ENCODE measurements at regions not wholly inside any gene's neighbourhood (a gene's known extent, or its start where the extent isn't known, plus 50 kb on each side); places are given as distances from the start of the nearest gene placed in this dataset.

DNA sequence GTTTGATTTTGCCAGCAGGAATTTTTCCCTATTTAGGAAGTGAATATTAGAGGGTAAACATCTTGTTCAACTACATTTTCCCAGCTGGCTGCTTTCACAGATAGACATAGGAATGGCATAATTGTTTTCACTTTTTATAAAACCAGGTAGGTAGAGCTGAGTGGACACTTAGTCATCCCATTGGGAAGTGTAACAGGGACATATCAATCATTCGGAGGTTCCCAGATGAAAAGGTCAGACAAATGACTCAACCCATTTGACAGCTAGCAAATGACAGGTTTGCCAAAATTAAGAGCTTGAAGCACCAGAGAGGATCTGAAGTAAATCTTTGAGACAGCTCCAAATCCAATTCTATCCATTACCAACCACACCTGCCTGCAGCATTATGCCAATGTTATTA lies 205.3 kb downstream of the SLC39A8 start:
- TF ChIP-seq, protein P1, sequence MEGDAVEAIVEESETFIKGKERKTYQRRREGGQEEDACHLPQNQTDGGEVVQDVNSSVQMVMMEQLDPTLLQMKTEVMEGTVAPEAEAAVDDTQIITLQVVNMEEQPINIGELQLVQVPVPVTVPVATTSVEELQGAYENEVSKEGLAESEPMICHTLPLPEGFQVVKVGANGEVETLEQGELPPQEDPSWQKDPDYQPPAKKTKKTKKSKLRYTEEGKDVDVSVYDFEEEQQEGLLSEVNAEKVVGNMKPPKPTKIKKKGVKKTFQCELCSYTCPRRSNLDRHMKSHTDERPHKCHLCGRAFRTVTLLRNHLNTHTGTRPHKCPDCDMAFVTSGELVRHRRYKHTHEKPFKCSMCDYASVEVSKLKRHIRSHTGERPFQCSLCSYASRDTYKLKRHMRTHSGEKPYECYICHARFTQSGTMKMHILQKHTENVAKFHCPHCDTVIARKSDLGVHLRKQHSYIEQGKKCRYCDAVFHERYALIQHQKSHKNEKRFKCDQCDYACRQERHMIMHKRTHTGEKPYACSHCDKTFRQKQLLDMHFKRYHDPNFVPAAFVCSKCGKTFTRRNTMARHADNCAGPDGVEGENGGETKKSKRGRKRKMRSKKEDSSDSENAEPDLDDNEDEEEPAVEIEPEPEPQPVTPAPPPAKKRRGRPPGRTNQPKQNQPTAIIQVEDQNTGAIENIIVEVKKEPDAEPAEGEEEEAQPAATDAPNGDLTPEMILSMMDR (IDR thresholded peaks at IDR 0.05), result no peak
- TF ChIP-seq POLR2A (IDR thresholded peaks at IDR 0.05), result no peak
- Histone ChIP-seq H3K27ac (no peak overlapping the region), H3K4me1 (replicated peaks in 1 of 2) (peaks cover 0 to 6% of the 10 kb centered on the region in 2 donors), H3K9me3 (replicated peaks in 1 of 3) (no peaks in the 10 kb centered on the region), H3K36me3 (replicated peaks in 1 of 2) (no peaks in the 10 kb centered on the region), H3K4me3 (no peak overlapping the region), H3K27me3 (no peaks in the 10 kb centered on the region)
- 26 to 50% (median 39%) methylated on average over 1 of the region's 1 CpG for WGBS, 4 donors
- DNase-seq, result no peak
- intact Hi-C loops (cut with DNase I), result no loop called here

DNA sequence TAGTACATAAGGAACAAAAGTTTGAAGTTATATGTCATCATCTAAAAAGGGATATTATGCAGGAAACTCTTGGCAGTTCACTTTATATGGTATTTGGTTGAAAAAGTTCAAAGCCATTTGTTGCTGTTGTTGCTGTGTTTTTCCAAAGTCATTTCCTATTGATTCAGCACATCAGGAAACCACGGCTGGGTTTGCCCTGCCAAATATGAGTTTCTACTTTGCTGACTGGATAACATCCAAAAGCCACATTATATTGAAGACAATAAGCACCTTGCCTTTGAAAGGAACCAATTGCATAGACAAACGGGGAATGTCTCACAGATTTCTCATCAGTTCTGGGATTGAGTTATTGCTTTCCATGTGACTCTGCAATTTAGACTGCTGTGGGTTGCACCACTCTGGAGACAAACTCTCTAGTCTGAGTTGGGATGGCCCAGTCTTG lies 206.1 kb downstream of the SLC39A8 start:
- Histone ChIP-seq H3K36me3 (replicated peaks in 1 of 2) (no peaks in the 10 kb centered on the region), H3K9me3 (replicated peaks in 1 of 3) (no peaks in the 10 kb centered on the region), H3K27ac (no peak overlapping the region), H3K27me3 (no peaks in the 10 kb centered on the region), H3K4me1 (replicated peaks in 1 of 2) (peaks cover 0 to 6% of the 10 kb centered on the region in 2 donors), H3K4me3 (no peak overlapping the region)
- intact Hi-C loops (cut with DNase I), result no loop called here
- 31 to 56% (median 39%) methylated on average over 2 of the region's 2 CpGs for WGBS, 4 donors
- peak in 1 of 7 donors; percentile 7 for DNase-seq
- TF ChIP-seq POLR2A (IDR thresholded peaks at IDR 0.05), result no peak
- TF ChIP-seq, protein P1 (IDR thresholded peaks at IDR 0.05), result no peak

DNA sequence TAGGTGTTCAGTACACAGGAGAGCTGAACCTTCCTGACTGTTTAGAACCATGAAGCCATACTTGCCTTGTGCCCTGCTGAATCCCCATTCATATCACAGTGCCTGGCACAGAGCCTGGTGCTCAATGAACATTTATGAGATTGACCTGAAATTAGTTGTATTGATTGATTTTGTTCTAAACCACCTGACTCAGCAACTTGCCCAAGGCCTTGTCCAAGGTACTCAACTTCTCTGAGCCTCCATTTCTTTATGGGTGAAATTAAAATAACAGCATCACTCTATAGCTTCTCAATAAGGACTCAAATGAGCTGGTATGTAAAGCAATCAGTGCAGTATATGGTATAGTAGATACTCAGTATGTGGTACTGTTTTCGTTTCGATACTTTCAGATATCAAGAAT lies 208.1 kb downstream of the SLC39A8 start:
- no peak for DNase-seq
- Histone ChIP-seq H3K27me3 (no peaks in the 10 kb centered on the region), H3K9me3 (replicated peaks in 1 of 3) (no peaks in the 10 kb centered on the region), H3K36me3 (replicated peaks in 1 of 2) (no peaks in the 10 kb centered on the region), H3K27ac (no peak overlapping the region), H3K4me3 (no peak overlapping the region), H3K4me1 (replicated peaks in 1 of 2) (peaks cover 0 to 6% of the 10 kb centered on the region in 2 donors)
- intact Hi-C loops (cut with DNase I), result no loop called here
- WGBS, 4 donors, result 91 to 96% (median 94%) methylated on average over 2 of the region's 2 CpGs
- no peak for TF ChIP-seq POLR2A (IDR thresholded peaks at IDR 0.05)

DNA sequence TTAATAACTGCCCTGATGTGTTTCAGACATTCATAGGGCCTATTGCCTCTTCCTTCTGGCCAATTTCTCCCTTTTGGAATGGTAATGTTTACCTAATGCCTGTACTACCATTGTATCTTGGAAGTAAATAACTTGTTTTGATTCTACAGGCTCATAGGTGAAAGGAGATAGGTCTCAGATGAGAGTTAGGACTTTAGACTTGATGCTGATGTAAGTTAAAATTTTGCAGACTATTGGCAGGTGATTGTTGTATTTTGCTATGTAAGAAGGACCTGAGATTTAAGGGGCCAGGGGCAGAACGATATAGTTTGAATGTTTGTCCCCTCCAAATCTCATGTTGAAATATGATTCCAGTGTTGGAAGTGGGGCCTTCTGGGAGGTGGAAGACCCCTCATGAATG lies 215.5 kb downstream of the SLC39A8 start:
- no peaks in the 10 kb centered on the region for H3K4me1 ChIP-seq (replicated peaks in 1 of 2)
- TF ChIP-seq, protein P1 (IDR thresholded peaks at IDR 0.05), result no peak
- TF ChIP-seq POLR2A (IDR thresholded peaks at IDR 0.05), result no peak
- no peaks in the 10 kb centered on the region for H3K27me3 ChIP-seq
- no peak for DNase-seq
- intact Hi-C loops (cut with DNase I), result no loop called here
- WGBS, 4 donors, result 50 to 84% (median 75%) methylated on average over 1 of the region's 1 CpG
- no peak overlapping the region for H3K4me3 ChIP-seq
- no peaks in the 10 kb centered on the region for H3K9me3 ChIP-seq (replicated peaks in 1 of 3)
- no peaks in the 10 kb centered on the region for H3K36me3 ChIP-seq (replicated peaks in 1 of 2)
- H3K27ac ChIP-seq, result no peak overlapping the region
